Spinal cord (tissue), 9 donors: ENCODE measurements at regions not wholly inside any gene's neighbourhood (a gene's known extent, or its start where the extent isn't known, plus 50 kb on each side); places are given as distances from the start of the nearest gene placed in this dataset.
"Not testable (repeated sequence)": the region's sequence is repeated elsewhere in the genome, so short reads cannot be mapped to it uniquely, and the experiment has no call there.

Source experiments
- DNase-seq, 6 donors: peaks; one replicate each; pipeline versions ENCODE4 v3.0.0 to v3.0.0-alpha.2; 2013 to 2015; ENCODE audit warnings: low spot score in 6 of 6, low read depth in 4 of 6
- H3K27ac ChIP-seq: one replicate; pipeline ENCODE4 v1.5.1; 2013; ENCODE audit warnings: low read depth, low read length, control low read depth
- H3K27me3 ChIP-seq: one replicate; pipeline ENCODE4 v1.6.1; 2013; ENCODE audit warnings: low read length; ENCODE audit not compliant: control insufficient read depth, insufficient read depth
- H3K36me3 ChIP-seq: one replicate; pipeline ENCODE4 v1.6.1; 2013; ENCODE audit warnings: low read length; ENCODE audit not compliant: control insufficient read depth, insufficient read depth
- H3K4me1 ChIP-seq: one replicate; pipeline ENCODE4 v1.6.1; 2013; ENCODE audit warnings: low read length; ENCODE audit not compliant: control insufficient read depth, insufficient read depth
- H3K4me3 ChIP-seq: one replicate; pipeline ENCODE4 v1.5.1; 2013; ENCODE audit warnings: low read depth, low read length, control low read depth
- H3K9me3 ChIP-seq: one replicate; pipeline ENCODE4 v1.6.1; 2013; ENCODE audit warnings: low read length; ENCODE audit not compliant: control insufficient read depth, insufficient read depth
- WGBS: methylation state at CpG from one replicate; pipeline ENCODE4 v1.1.5; 2013; ENCODE audit warnings: missing lambda C conversion rate; ENCODE audit not compliant: insufficient coverage; 5-methylcytosine and 5-hydroxymethylcytosine counted together
- donor health status: healthy.

GRCh38 chr14:101625336-101626097 lies 64.2 kb downstream of the DIO3 start:
- H3K36me3 ChIP-seq = no peaks in the 10 kb centered on the region
- no peaks in the 10 kb centered on the region for H3K9me3 ChIP-seq
- DNase-seq = no peak
- H3K27me3 ChIP-seq = no peaks in the 10 kb centered on the region
- H3K4me3 ChIP-seq = no peak overlapping the region
- WGBS = 100% methylated on average over 1 of the region's 1 CpG
- H3K4me1 ChIP-seq = peaks cover 30% of the 10 kb centered on the region
- H3K27ac ChIP-seq = no peak overlapping the region

- no peaks in the 10 kb centered on the region for H3K36me3 ChIP-seq
- no peaks in the 10 kb centered on the region for H3K27me3 ChIP-seq
- H3K9me3 ChIP-seq = no peaks in the 10 kb centered on the region
- DNase-seq = no peak
- H3K4me3 ChIP-seq = no peak overlapping the region
- 95% methylated on average over 4 of the region's 5 CpGs for WGBS
- H3K4me1 ChIP-seq = peaks cover 30% of the 10 kb centered on the region
- no peak overlapping the region for H3K27ac ChIP-seq
Observed at GRCh38 chr14:101626331-101626730, 65.0 kb downstream of the DIO3 start.

DNA sequence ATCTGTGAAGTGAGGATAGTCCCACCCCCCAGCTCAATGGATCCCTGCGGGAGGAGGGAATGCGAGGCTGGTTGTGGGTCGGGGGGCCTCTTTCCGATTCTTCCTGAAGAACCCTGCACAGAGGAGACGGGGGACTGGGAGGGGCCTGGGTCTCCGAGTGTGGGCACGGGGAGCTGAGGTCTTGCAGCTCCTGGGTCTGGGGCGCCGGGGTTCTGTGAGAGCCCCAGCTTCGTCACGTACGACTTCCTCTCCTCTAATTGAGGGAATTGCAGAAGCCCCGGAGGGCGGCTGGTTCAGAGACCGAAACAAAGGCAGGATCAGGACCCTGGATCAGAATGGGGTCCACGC lies 66.6 kb downstream of the DIO3 start:
- Histone ChIP-seq H3K4me3 (no peak overlapping the region), H3K27ac (no peak overlapping the region), H3K4me1 (peaks cover 30% of the 10 kb centered on the region), H3K27me3 (no peaks in the 10 kb centered on the region), H3K9me3 (no peaks in the 10 kb centered on the region), H3K36me3 (no peaks in the 10 kb centered on the region)
- DNase-seq = no peak
- 55% methylated on average over 15 of the region's 16 CpGs for WGBS

- peak; percentile 38 to 90 (median 56) for DNase-seq
- no peak overlapping the region for H3K27ac ChIP-seq
- WGBS = 5% methylated on average over 43 of the region's 44 CpGs
- no peaks in the 10 kb centered on the region for H3K27me3 ChIP-seq
- H3K9me3 ChIP-seq = no peaks in the 10 kb centered on the region
- H3K4me1 ChIP-seq = peaks cover 30% of the 10 kb centered on the region
- H3K36me3 ChIP-seq = no peaks in the 10 kb centered on the region
- peak overlapping the region; percentile 26 for H3K4me3 ChIP-seq
Observed at GRCh38 chr14:101628471-101628966, 67.2 kb downstream of the DIO3 start.

DNA sequence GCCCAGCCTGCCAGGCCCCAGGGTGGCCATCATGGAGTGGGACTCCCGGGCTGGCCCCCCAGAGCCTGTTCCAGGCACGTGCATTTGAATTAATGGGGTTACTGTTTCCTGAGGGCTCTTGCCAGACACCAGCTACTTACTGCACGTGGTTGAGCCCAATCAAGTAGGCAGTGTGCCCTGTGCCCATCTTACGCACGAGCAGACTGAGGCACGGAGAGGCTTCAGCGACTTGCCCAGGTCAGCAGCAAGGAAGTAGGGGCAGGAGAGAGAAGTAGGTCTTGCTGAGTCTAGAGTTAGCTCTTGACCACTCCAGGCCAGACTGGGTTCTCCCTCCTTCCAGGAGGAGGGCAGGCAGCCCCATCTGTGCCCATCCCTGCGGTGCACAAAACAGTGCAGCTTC lies 67.7 kb downstream of the DIO3 start:
- H3K27me3 ChIP-seq = no peaks in the 10 kb centered on the region
- H3K36me3 ChIP-seq = no peaks in the 10 kb centered on the region
- H3K9me3 ChIP-seq = no peaks in the 10 kb centered on the region
- no peak for DNase-seq
- peaks cover 30% of the 10 kb centered on the region for H3K4me1 ChIP-seq
- WGBS = 64% methylated on average over 7 of the region's 8 CpGs
- no peak overlapping the region for H3K27ac ChIP-seq
- no peak overlapping the region for H3K4me3 ChIP-seq

DNA sequence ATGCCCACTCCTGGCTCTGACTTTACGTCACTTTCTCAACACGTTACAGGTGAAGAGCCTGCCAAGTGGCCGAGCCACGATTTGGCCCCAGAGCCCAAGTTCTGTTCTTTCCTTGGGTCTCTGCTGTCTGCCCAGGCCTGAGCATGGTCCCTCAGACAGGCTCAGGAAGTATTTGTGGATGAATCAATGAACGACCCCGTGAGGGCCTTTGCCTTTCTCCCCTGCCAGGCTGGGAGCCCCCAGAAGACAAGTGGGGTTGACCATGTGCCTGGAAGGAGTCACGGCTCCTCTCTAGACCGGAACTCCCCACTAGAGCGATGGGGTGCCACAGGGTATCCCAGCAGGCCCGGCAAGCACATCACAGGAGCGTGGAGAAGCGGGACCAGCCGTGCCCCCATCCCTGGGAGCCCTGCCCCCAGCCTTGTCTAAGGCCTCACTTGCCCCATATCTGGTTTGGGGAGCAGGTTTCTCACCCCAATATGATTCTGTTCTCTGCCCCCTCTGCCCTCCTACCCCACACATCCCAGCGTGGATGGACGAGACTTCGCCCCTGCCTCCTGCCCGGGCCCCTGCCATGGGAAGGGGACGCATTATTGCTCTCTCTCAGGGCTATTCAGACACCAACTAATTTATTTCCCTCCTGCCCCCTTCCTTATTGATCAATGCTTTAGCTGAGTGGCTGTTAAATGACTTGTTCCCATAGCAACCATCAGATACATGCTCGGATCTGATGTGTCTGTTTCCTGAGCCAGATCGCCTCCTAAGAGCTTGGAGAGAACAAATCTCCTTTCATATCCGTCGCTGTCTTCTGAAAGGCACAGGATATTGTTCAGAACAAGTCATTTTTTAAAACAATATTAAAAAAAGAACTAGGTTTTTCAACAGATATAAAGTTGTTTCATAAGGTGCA lies 69.0 kb downstream of the DIO3 start:
- WGBS = 71% methylated on average over 14 of the region's 22 CpGs
- no peak overlapping the region for H3K4me3 ChIP-seq
- H3K4me1 ChIP-seq = peaks cover 23% of the 10 kb centered on the region
- H3K27ac ChIP-seq = no peak overlapping the region
- H3K27me3 ChIP-seq = no peaks in the 10 kb centered on the region
- DNase-seq = peak in 3 of 6 donors; percentile 1 to 85 (median 31)
- no peaks in the 10 kb centered on the region for H3K9me3 ChIP-seq
- no peaks in the 10 kb centered on the region for H3K36me3 ChIP-seq

DNA sequence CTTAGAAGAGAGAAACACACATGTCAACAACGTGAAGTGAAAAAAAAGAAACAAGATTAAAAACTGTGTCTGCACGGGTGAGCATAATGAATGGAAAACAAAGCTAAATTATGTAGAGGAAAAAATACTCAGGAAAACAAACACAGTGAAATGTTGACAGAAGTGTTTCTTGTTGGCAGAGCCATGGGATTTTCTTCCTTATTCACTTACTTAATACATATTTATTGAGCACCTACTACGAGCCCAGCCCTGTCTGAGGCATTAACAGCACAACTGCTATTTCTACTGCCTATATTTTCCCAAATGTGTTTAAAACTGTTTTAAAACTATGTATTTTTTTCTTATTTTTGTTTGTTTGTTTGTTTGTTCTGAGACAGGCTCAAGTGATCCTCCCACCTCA lies 69.9 kb downstream of the DIO3 start:
- Histone ChIP-seq H3K4me3 (no peak overlapping the region), H3K4me1 (peaks cover 23% of the 10 kb centered on the region), H3K27me3 (no peaks in the 10 kb centered on the region), H3K27ac (no peak overlapping the region), H3K9me3 (no peaks in the 10 kb centered on the region), H3K36me3 (no peaks in the 10 kb centered on the region)
- no peak for DNase-seq
- no CpG with 5 or more reads among the region's 3 CpGs for WGBS

DNA sequence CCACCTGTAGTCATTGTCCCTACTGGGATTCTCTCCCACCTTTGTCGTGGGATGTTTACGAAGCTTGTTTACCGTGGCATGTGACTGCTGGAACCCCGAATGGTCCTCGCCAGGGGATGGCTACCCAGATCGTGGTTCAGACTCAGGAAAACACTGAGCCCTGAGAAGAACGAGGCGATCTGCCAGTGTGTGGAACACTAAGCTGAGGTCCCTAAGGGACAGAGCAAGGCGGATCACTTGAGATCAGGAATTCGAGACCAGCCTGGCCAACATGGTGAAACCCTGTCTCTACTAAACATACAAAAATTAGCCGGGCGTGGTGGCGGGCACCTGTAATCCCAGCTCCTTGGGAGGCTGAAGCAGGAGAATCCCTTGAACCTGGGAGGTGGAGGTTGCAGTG lies 70.7 kb downstream of the DIO3 start:
- H3K9me3 ChIP-seq, DNase-seq, H3K4me3 ChIP-seq, H3K27ac ChIP-seq, H3K36me3 ChIP-seq, H3K27me3 ChIP-seq: not testable (repeated sequence)
- peaks cover 23% of the 10 kb centered on the region for H3K4me1 ChIP-seq
- WGBS = 95% methylated on average over 13 of the region's 13 CpGs

DNA sequence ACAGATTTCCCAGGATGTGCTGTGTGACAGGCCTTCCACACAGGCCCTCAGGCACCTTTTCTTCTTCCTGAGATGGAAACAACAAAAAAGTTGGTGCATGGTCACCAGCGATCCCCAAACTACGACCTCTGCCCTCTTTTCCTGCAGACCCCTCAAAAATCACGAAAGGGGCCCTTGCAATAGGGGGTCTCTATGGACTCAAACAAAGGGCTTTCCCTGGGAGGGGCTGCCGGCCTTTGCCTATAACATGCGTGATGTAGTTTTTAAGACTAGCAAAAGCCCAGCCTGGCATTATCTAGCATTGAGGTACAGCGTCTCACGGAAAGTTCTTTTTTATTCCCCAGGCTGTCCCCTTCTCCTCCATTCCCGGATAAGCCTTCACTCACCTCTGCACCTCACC lies 71.2 kb downstream of the DIO3 start:
- 93% methylated on average over 7 of the region's 8 CpGs for WGBS
- Histone ChIP-seq H3K9me3 (no peaks in the 10 kb centered on the region), H3K4me1 (peaks cover 22% of the 10 kb centered on the region), H3K27me3 (no peaks in the 10 kb centered on the region), H3K27ac (no peak overlapping the region), H3K4me3 (no peak overlapping the region), H3K36me3 (no peaks in the 10 kb centered on the region)
- DNase-seq = no peak
